ENCODE measurements at regions not wholly inside any gene's neighbourhood (a gene's known extent, or its start where the extent isn't known, plus 50 kb on each side); places are given as distances from the start of the nearest gene placed in this dataset.

DNA sequence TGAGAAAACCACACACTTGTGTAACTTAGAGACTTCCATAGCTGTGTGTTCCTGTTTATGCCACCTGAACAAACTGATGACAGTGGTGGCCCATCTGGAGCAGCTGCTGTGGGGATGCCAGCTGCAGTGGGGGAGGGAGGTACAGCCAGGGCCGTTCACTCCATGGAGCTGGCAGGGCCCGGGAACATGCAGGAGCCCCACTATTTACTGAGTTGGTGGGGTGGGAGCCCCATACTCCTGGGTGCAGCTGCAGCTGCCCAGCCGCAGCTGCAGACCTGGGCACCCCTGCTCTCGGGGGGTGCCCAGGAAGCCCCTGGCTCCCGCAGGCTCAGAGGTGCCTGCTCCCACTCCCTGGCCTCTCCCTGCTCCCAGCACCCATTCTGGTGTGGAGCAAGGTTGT lies 398.6 kb upstream of the RASGEF1B start:
- Histone ChIP-seq H3K9me3 (peaks cover 0 to 17% (median 0%) of the 10 kb centered on the region in 11 donors), H3K27ac (no peak overlapping the region), H3K4me3 (no peak overlapping the region), H3K36me3 (no peaks in the 10 kb centered on the region), H3K27me3 (no peaks in the 10 kb centered on the region), H3K4me1 (no peaks in the 10 kb centered on the region)
- 91 to 93% methylated on average over 5 of the region's 5 CpGs for WGBS, 2 donors
- intact Hi-C loops (cut with DNase I) = no loop called here
- DNase-seq (no peak), ATAC-seq (no peak)
- TF ChIP-seq, protein P1, sequence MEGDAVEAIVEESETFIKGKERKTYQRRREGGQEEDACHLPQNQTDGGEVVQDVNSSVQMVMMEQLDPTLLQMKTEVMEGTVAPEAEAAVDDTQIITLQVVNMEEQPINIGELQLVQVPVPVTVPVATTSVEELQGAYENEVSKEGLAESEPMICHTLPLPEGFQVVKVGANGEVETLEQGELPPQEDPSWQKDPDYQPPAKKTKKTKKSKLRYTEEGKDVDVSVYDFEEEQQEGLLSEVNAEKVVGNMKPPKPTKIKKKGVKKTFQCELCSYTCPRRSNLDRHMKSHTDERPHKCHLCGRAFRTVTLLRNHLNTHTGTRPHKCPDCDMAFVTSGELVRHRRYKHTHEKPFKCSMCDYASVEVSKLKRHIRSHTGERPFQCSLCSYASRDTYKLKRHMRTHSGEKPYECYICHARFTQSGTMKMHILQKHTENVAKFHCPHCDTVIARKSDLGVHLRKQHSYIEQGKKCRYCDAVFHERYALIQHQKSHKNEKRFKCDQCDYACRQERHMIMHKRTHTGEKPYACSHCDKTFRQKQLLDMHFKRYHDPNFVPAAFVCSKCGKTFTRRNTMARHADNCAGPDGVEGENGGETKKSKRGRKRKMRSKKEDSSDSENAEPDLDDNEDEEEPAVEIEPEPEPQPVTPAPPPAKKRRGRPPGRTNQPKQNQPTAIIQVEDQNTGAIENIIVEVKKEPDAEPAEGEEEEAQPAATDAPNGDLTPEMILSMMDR (IDR thresholded peaks at IDR 0.05) = no peak

DNA sequence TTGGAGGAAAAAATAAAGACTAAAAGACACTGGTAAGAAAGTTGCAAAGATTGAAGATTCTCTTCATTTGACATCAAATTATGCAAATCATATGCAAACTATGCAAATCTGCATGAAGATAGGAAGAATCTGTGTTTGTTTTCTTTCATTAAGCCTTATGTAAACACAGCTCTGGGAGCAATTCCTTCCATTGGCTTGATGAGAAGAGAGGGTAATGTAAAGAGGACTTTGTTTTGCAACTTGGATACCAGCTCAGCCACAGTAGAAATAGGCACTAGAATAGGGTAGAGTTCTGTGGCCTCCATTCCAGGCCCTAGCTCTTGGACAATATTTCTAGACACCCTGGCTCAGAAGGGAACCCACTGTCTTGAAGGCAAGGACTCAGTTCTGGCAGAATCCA lies 388.4 kb upstream of the RASGEF1B start:
- H3K27ac ChIP-seq = no peak overlapping the region
- TF ChIP-seq, protein P1 (IDR thresholded peaks at IDR 0.05) = no peak
- no peaks in the 10 kb centered on the region for H3K36me3 ChIP-seq
- DNase-seq (no peak), ATAC-seq (no peak)
- H3K27me3 ChIP-seq = no peaks in the 10 kb centered on the region
- intact Hi-C loops (cut with DNase I) = no loop called here
- H3K4me3 ChIP-seq = no peak overlapping the region
- peaks cover 0 to 17% (median 0%) of the 10 kb centered on the region in 11 donors for H3K9me3 ChIP-seq
- H3K4me1 ChIP-seq = no peaks in the 10 kb centered on the region

DNA sequence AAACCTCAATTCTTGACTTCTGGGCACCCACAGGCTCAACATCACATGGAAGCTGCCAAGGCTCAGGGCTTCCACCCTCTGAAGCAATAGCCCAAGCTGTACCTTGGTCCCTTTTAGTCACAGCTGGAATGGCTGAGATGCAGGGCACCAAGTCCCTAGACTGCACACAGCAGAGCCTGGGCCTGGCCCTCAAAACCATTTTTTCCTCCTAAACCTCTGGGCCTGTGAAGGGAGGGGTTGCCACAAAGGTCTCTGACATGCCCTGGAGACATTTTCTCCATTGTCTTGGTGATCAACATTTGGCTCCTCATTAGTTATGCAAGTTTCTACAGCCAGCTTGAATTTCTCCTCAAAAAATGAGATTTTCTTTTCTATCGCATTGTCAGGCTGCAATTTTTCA lies 382.7 kb upstream of the RASGEF1B start:
- Histone ChIP-seq H3K4me3 (no peak overlapping the region), H3K9me3 (peaks cover 0 to 13% (median 0%) of the 10 kb centered on the region in 11 donors), H3K4me1 (no peaks in the 10 kb centered on the region), H3K36me3 (no peaks in the 10 kb centered on the region), H3K27me3 (no peaks in the 10 kb centered on the region), H3K27ac (no peak overlapping the region)
- TF ChIP-seq, protein P1 (IDR thresholded peaks at IDR 0.05) = no peak
- DNase-seq (no peak), ATAC-seq (no peak)
- WGBS, 2 donors = 98 to 100% methylated on average over 1 of the region's 1 CpG
- intact Hi-C loops (cut with DNase I) = no loop called here

DNA sequence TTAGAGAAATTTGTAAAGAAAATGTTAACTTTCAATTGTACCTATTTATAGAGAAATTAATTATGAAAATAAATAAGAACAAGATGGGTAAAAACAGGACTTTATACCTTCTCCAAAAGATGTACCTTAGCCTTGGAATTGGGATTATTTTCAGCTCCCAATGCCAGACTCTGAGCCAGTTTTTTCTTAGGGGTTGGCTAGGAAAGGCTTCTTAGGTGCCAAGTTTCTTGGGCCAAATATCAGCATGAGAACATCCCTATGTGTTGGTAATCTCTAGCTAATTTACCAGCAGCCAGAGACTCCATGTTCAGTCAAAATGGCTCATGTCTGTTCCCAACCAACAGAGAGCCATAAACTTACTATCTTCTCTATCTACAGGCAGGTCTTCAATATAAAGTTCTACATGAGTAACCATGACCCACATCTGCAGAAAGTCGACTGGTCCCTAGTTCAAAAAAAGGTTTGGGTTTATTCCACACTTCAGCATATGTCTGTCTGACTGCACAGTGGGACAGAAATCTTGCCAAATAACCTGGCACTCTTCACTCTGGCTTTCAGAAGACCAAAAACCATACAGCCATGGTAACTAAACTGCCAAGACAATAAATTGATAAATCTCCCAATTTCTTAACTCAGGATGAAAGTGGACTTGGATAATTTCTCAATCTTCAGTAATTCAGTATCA lies 380.5 kb upstream of the RASGEF1B start:
- intact Hi-C loops (cut with DNase I) = no loop called here
- H3K4me1 ChIP-seq = no peaks in the 10 kb centered on the region
- no peaks in the 10 kb centered on the region for H3K27me3 ChIP-seq
- WGBS, 2 donors = 73 to 79% methylated on average over 1 of the region's 1 CpG
- no peak overlapping the region for H3K4me3 ChIP-seq
- H3K9me3 ChIP-seq = peaks cover 0 to 13% (median 0%) of the 10 kb centered on the region in 11 donors
- no peak overlapping the region for H3K27ac ChIP-seq
- ATAC-seq = no peak
- H3K36me3 ChIP-seq = no peaks in the 10 kb centered on the region
- no peak for DNase-seq
- TF ChIP-seq, protein P1 (IDR thresholded peaks at IDR 0.05) = no peak

All from heart right ventricle (tissue), 16 donors.